GM12875 (cell line): ENCODE measurements at regions not wholly inside any gene's neighbourhood (a gene's known extent, or its start where the extent isn't known, plus 50 kb on each side); places are given as distances from the start of the nearest gene placed in this dataset.

ENCODE experiments used
- H3K4me3 ChIP-seq: one replicate; pipeline ENCODE4 v1.5.1; 2011; ENCODE audit warnings: low read depth, low read length, control low read depth
- CTCF ChIP-seq: IDR thresholded peaks from 2 replicates; pipeline ENCODE4 v1.5.1; 2011; ENCODE audit warnings: low read depth, mild to moderate bottlenecking, control low read depth, inconsistent platforms, low read length, moderate library complexity, borderline replicate concordance; ENCODE audit not compliant: insufficient read depth

DNA sequence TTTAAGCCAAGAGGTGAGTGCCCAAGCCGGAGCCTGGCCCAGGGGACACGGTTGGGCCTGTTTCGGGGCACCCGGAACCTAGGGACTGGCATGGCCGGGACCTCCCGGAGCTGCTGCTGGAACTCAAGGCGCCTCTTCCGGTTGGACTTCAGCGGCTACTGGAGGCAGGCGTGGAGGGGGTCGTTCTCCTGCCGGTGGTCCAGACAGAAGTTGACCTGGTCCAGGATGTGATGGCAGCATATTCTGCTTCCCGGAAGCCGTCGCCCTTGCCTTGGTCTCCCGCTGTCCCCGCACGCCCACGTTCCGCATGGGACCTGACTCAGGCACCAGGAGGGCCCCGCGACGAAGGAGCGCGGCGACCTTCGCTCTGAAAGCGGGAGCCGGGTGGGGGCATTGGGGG, 240.8 kb downstream of the FOXA2 start:
- no peak for TF ChIP-seq CTCF
- H3K4me3 ChIP-seq = no peak overlapping the region

DNA sequence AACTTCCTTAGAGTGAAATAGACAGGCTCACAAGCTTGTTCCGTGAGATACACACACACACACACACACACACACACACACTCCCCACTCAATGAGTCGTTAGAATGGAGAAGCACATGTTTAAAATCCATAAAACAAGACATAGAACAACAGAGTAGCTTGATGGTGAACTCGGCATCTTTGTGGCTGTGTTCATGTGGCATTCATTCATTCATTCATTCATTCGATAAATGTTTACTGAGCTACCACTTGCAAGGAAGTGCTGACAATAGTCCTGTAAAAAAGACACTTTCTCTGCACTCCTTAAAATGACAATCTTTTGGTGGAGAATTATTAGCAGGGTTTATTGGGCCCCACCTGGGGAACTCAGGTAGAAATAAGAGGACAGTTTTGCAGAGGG, 242.0 kb downstream of the FOXA2 start:
- H3K4me3 ChIP-seq = no peak overlapping the region
- TF ChIP-seq CTCF = no peak

- TF ChIP-seq CTCF = no peak
- no peak overlapping the region for H3K4me3 ChIP-seq
These were observed 242.9 kb downstream of the FOXA2 start for GRCh38 chr20:22341508-22341907.

- no peak for TF ChIP-seq CTCF
- H3K4me3 ChIP-seq = no peak overlapping the region
These were observed 244.4 kb downstream of the FOXA2 start for GRCh38 chr20:22339946-22340345.

GRCh38 chr20:22339091-22339881, 245.1 kb downstream of the FOXA2 start:
- H3K4me3 ChIP-seq = no peak overlapping the region
- TF ChIP-seq CTCF = peak; percentile 48; the same call in 1 of the 2 replicates

DNA sequence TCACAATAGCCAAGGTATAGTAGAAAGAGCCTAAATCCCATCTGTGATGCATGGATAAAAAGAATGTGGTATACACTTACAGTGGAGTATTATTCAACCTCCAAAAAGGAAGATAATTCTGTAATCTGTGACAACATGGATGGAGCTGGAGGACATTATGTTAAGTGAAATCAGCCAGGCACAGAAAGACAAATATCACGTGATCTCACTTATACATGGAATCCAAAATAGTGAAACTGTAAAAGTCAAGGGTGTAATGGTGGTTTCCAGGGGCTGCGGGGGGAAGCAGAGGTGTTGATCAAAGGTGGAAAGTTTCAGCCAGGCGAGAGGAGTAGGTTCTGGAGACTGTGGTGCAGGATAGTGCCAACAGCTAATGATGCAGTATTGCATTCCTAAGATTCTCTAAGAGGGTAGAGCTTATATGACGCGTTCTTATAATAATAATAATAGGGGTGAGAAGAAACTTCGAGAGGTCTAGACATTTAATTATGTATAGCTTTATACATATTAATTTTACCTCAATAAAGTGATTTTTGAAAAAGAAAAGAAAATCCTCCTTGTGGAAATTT, 246.1 kb downstream of the FOXA2 start:
- H3K4me3 ChIP-seq = no peak overlapping the region
- no peak for TF ChIP-seq CTCF

GRCh38 chr20:22335210-22335609, 249.2 kb downstream of the FOXA2 start:
- H3K4me3 ChIP-seq = no peak overlapping the region
- no peak for TF ChIP-seq CTCF
